CD14-positive monocyte (primary cell): ENCODE measurements at regions not wholly inside any gene's neighbourhood (a gene's known extent, or its start where the extent isn't known, plus 50 kb on each side); places are given as distances from the start of the nearest gene placed in this dataset.

Source experiments
- DNase-seq, 3 donors: peaks; one replicate each; pipeline ENCODE4 v3.0.0-alpha.2; 2011 to 2022
- H2AFZ ChIP-seq: 2 replicates; pipeline ENCODE4 v1.6.0; 2012; ENCODE audit warnings: mild to moderate bottlenecking, low read depth, low read length, inconsistent platforms; ENCODE audit not compliant: insufficient read depth, poor library complexity, severe bottlenecking
- H3K27ac ChIP-seq, 2 donors: 1 replicate in 1 of 2; 2 replicates in 1 of 2; pipeline ENCODE4 v1.5.1; 2012 to 2013; ENCODE audit warnings: low read length in 2 of 2, control low read depth in 1 of 2, inconsistent platforms in 1 of 2, low read depth in 1 of 2, mild to moderate bottlenecking in 1 of 2
- H3K27me3 ChIP-seq, 2 donors: one replicate each; pipeline versions ENCODE4 v1.6.0 to v1.6.1; 2011 to 2013; ENCODE audit warnings: low read length in 2 of 2; ENCODE audit not compliant: control insufficient read depth in 2 of 2, insufficient read depth in 2 of 2
- H3K36me3 ChIP-seq, 2 donors: replicated peaks in 1 of 2; 1 replicate in 1 of 2; 2 replicates in 1 of 2; pipeline versions ENCODE4 v1.5.1 to v1.6.1; 2012 to 2013; ENCODE audit warnings: low read length in 2 of 2, control low read depth in 1 of 2, inconsistent platforms in 1 of 2, mild to moderate bottlenecking in 1 of 2; ENCODE audit not compliant: insufficient read depth in 2 of 2, control insufficient read depth in 1 of 2
- H3K4me1 ChIP-seq, 2 donors: 1 replicate in 1 of 2; 2 replicates in 1 of 2; pipeline versions ENCODE4 v1.5.1 to v1.6.1; 2012 to 2013; ENCODE audit warnings: low read length in 2 of 2, control low read depth in 1 of 2, inconsistent platforms in 1 of 2, mild to moderate bottlenecking in 1 of 2, moderate library complexity in 1 of 2; ENCODE audit not compliant: insufficient read depth in 2 of 2, control insufficient read depth in 1 of 2
- H3K4me2 ChIP-seq: replicated peaks from 2 replicates; pipeline ENCODE3; 2012; ENCODE audit warnings: low read length, moderate library complexity, mild to moderate bottlenecking; ENCODE audit not compliant: poor library complexity, severe bottlenecking; ENCODE audit errors: extremely low read depth
- H3K4me3 ChIP-seq, 3 experiments: fragments of 200-600 bp in 1 of 3; sonication (generic) in 1 of 3; replicated peaks in 1 of 3; 1 replicate in 2 of 3; 2 replicates in 1 of 3; pipeline ENCODE4 v1.5.1; 2011 to 2013; ENCODE audit warnings: low read length in 3 of 3, mild to moderate bottlenecking in 3 of 3, control low read depth in 2 of 3, low read depth in 2 of 3, inconsistent platforms in 1 of 3, moderate library complexity in 1 of 3
- H3K79me2 ChIP-seq: 2 replicates; pipeline ENCODE4 v1.6.0; 2012; ENCODE audit warnings: mild to moderate bottlenecking, control low read depth, inconsistent platforms, low read length, moderate library complexity; ENCODE audit not compliant: insufficient read depth
- H3K9ac ChIP-seq: 2 replicates; pipeline ENCODE4 v1.6.0; 2017; ENCODE audit warnings: low read length, mild to moderate bottlenecking; ENCODE audit not compliant: insufficient read depth, poor library complexity, severe bottlenecking
- H3K9me3 ChIP-seq, 2 donors: replicated peaks in 1 of 2; 1 replicate in 1 of 2; 2 replicates in 1 of 2; pipeline versions ENCODE4 v1.5.1 to v1.6.1; 2012 to 2013; ENCODE audit warnings: low read length in 2 of 2, control low read depth in 1 of 2; ENCODE audit not compliant: control insufficient read depth in 1 of 2, insufficient read depth in 1 of 2
- H4K20me1 ChIP-seq: 2 replicates; pipeline ENCODE4 v1.6.0; 2012; ENCODE audit warnings: mild to moderate bottlenecking, low read length, control low read depth, moderate library complexity; ENCODE audit not compliant: insufficient read depth
- H3K27ac Mint-ChIP-seq, 7 donors: one replicate each; pipeline ENCODE4 v1.8.0; 2020; ENCODE audit warnings: mild to moderate bottlenecking in 7 of 7, mixed read lengths in 7 of 7, moderate library complexity in 6 of 7, inconsistent platforms in 2 of 7
- H3K27me3 Mint-ChIP-seq, 3 donors: one replicate each; pipeline ENCODE4 v1.8.0; 2021 to 2022; ENCODE audit warnings: low read depth in 3 of 3, mild to moderate bottlenecking in 3 of 3, mixed read lengths in 3 of 3, moderate library complexity in 3 of 3, inconsistent platforms in 1 of 3
- H3K36me3 Mint-ChIP-seq, 2 donors: one replicate each; pipeline ENCODE4 v1.8.0; 2020; ENCODE audit warnings: mixed read lengths in 2 of 2, inconsistent platforms in 1 of 2, mild to moderate bottlenecking in 1 of 2
- H3K4me1 Mint-ChIP-seq: one replicate; pipeline ENCODE4 v1.8.0; 2020; ENCODE audit warnings: mild to moderate bottlenecking, mixed read lengths
- H3K4me3 Mint-ChIP-seq, 2 donors: one replicate each; pipeline ENCODE4 v1.8.0; 2020; ENCODE audit warnings: mild to moderate bottlenecking in 2 of 2, mixed read lengths in 2 of 2, moderate library complexity in 1 of 2
- H3K9me3 Mint-ChIP-seq, 7 donors: one replicate each; pipeline ENCODE4 v1.8.0; 2020 to 2022; ENCODE audit warnings: mixed read lengths in 7 of 7, mild to moderate bottlenecking in 6 of 7, moderate library complexity in 6 of 7, inconsistent platforms in 2 of 7
- WGBS: methylation state at CpG from one replicate; pipeline ENCODE4 v1.1.5; 2013; ENCODE audit warnings: missing lambda C conversion rate; ENCODE audit not compliant: insufficient coverage; 5-methylcytosine and 5-hydroxymethylcytosine counted together
- intact Hi-C, 2 donors: fragments of 100-400 bp; cut with micrococcal nuclease; formaldehyde crosslinking; loops; one replicate each; pipeline versions ENCODE4 v1.15.0 to v1.15.1; 2023
- TF ChIP-seq, protein P1 (sequence below): fragments of 200-600 bp; IDR thresholded peaks from one replicate; pipeline ENCODE4 v1.8.0; 2022; ENCODE audit warnings: antibody characterized with exemption, mild to moderate bottlenecking

DNA sequence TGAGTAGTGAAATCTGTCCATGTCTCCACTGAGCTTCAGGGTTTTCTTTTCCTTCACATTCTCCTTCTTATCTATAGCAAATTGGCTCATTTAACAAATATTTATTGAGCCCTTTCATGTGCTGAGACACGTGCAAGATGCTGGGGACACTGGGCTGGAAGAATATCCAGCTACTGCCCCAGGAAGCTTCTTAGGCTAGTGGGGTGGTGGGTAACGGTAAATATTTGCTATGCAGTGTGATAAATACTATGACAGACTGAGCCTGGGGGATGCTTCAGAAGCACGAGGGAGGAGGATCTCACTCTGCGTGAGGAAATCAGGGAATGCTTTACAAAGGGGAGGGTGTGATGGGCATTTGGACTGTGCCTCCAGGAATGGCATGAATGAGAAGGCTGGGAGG lies 524.1 kb downstream of the GRIN2A start:
- Histone ChIP-seq H3K79me2 (no peaks in the 10 kb centered on the region), H3K4me2 (no peak overlapping the region), H3K9me3 (no peaks in the 10 kb centered on the region), H3K9ac (no peak overlapping the region), H3K36me3 (no peaks in the 10 kb centered on the region), H3K4me3 (no peak overlapping the region), H2AFZ (no peak overlapping the region), H3K4me1 (no peaks in the 10 kb centered on the region), H4K20me1 (no peaks in the 10 kb centered on the region), H3K27me3 (no peaks in the 10 kb centered on the region), H3K27ac (no peak overlapping the region)
- intact Hi-C loops: no loop called here
- H3K4me1 Mint-ChIP-seq: no peaks in the 10 kb centered on the region
- no peaks in the 10 kb centered on the region for H3K36me3 Mint-ChIP-seq
- peaks cover 0 to 8% (median 3%) of the 10 kb centered on the region in 7 donors for H3K9me3 Mint-ChIP-seq
- no peak for DNase-seq
- H3K4me3 Mint-ChIP-seq: no peak overlapping the region
- TF ChIP-seq, protein P1, sequence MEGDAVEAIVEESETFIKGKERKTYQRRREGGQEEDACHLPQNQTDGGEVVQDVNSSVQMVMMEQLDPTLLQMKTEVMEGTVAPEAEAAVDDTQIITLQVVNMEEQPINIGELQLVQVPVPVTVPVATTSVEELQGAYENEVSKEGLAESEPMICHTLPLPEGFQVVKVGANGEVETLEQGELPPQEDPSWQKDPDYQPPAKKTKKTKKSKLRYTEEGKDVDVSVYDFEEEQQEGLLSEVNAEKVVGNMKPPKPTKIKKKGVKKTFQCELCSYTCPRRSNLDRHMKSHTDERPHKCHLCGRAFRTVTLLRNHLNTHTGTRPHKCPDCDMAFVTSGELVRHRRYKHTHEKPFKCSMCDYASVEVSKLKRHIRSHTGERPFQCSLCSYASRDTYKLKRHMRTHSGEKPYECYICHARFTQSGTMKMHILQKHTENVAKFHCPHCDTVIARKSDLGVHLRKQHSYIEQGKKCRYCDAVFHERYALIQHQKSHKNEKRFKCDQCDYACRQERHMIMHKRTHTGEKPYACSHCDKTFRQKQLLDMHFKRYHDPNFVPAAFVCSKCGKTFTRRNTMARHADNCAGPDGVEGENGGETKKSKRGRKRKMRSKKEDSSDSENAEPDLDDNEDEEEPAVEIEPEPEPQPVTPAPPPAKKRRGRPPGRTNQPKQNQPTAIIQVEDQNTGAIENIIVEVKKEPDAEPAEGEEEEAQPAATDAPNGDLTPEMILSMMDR: no peak
- H3K27ac Mint-ChIP-seq: no peak overlapping the region
- WGBS: 11% methylated on average over 3 of the region's 4 CpGs
- peaks cover 0 to 2% (median 0%) of the 10 kb centered on the region in 3 donors for H3K27me3 Mint-ChIP-seq

DNA sequence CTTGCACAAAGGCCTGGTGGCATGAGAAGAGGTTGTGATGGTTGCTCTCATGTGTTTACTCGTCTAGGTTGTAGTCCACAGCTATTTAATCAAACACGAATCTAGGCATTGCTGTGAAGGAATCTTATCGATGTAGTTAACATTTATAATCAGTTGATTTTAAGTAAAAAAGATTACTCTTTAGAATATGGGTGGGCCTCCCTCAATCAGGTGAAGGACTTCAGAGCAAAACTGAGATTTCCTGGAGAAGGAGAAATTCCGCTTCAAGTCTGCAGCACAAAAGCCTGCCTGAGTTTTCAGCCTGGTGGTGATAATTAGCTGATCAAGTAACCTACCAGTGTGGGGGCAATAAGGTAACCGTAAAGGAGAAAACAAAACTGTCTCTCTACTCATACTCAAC lies 523.6 kb downstream of the GRIN2A start:
- Mint-ChIP-seq H3K9me3 (peaks cover 0 to 8% (median 3%) of the 10 kb centered on the region in 7 donors), H3K27me3 (peaks cover 0 to 2% (median 0%) of the 10 kb centered on the region in 3 donors), H3K36me3 (no peaks in the 10 kb centered on the region), H3K27ac (no peak overlapping the region), H3K4me1 (no peaks in the 10 kb centered on the region), H3K4me3 (no peak overlapping the region)
- H4K20me1 ChIP-seq: no peaks in the 10 kb centered on the region
- no peak overlapping the region for H3K9ac ChIP-seq
- no peaks in the 10 kb centered on the region for H3K9me3 ChIP-seq
- no peaks in the 10 kb centered on the region for H3K36me3 ChIP-seq
- no peaks in the 10 kb centered on the region for H3K27me3 ChIP-seq
- intact Hi-C loops: no loop called here
- 80% methylated on average over 1 of the region's 5 CpGs for WGBS
- H3K27ac ChIP-seq: no peak overlapping the region
- H3K4me2 ChIP-seq: no peak overlapping the region
- no peak overlapping the region for H3K4me3 ChIP-seq
- no peak overlapping the region for H2AFZ ChIP-seq
- DNase-seq: no peak
- no peaks in the 10 kb centered on the region for H3K79me2 ChIP-seq
- H3K4me1 ChIP-seq: no peaks in the 10 kb centered on the region
- TF ChIP-seq, protein P1: no peak
